ENCODE measurements at regions not wholly inside any gene's neighbourhood (a gene's known extent, or its start where the extent isn't known, plus 50 kb on each side); places are given as distances from the start of the nearest gene placed in this dataset.

- peaks cover 8% of the 10 kb centered on the region; the same call in 1 of the 2 replicates for H3K9me3 ChIP-seq (ENCODE audit: control insufficient read depth, insufficient read depth, low read length)
- ChIA-PET POLR2A (ENCODE audit: unreplicated experiment) (no interaction called here), CTCF (no interaction called here)
- H4K91ac ChIP-seq (ENCODE audit: insufficient read depth, low read depth, low read length), result no peak overlapping the region
- no peak overlapping the region for H2BK5ac ChIP-seq (ENCODE audit: low read depth, low read length, poor library complexity, severe bottlenecking)
- dilution Hi-C loops (cut with HindIII; ENCODE audit: low sequenced_read_pairs, unreplicated experiment) (no loop called here), in situ Hi-C loops (cut with MboI; ENCODE audit: low sequenced_read_pairs) (no loop called here), intact Hi-C loops (cut with micrococcal nuclease) (no loop called here)
- no peak overlapping the region for H2AK5ac ChIP-seq (ENCODE audit: low read depth, low read length)
- H3K56ac ChIP-seq (ENCODE audit: extremely low read depth, insufficient read depth, low read length), result no peak overlapping the region
- H2AK9ac ChIP-seq (replicated peaks; ENCODE audit: low read depth, low read length, poor library complexity), result no peak overlapping the region
- no peak for ATAC-seq (ENCODE audit: low read depth)
- no peak overlapping the region for H2BK20ac ChIP-seq (ENCODE audit: low read depth, low read length)
- DNase-seq, result no peak
- TF ChIP-seq NFE2L2 (IDR thresholded peaks at IDR 0.05; ENCODE audit: low read depth, low read length) (no peak), FOS (IDR thresholded peaks at IDR 0.05; ENCODE audit: low read depth, low read length) (no peak), RAD21 (IDR thresholded peaks at IDR 0.05; ENCODE audit: low read length) (no peak), USF2 (IDR thresholded peaks at IDR 0.05; ENCODE audit: low read depth, low read length) (no peak), CTCF (conservative IDR thresholded peaks at IDR 0.05; ENCODE audit: low read depth, low read length) (no peak), CEBPB (IDR thresholded peaks at IDR 0.05; ENCODE audit: low read depth, low read length) (no peak)
- H2AFZ ChIP-seq (replicated peaks; ENCODE audit: low read length, poor library complexity), result no peak overlapping the region
- no peak overlapping the region for H3K14ac ChIP-seq (replicated peaks; ENCODE audit: low read depth, low read length)
- no peak overlapping the region for H3K23ac ChIP-seq (ENCODE audit: low read depth, low read length)
- H3K27ac ChIP-seq (ENCODE audit: insufficient read depth, low read length), result no peak overlapping the region
- H2BK15ac ChIP-seq (ENCODE audit: low read depth, low read length), result no peak overlapping the region
- no peak overlapping the region for H4K5ac ChIP-seq (ENCODE audit: low read depth, low read length)
- H3K4me2 ChIP-seq (ENCODE audit: low read depth, low read length), result no peak overlapping the region
- no peaks in the 10 kb centered on the region for H3K79me1 ChIP-seq (ENCODE audit: low read depth in 1 of 2, low read length in 2 of 2)
- H3K4me3 ChIP-seq (ENCODE audit: insufficient read depth, low read depth, low read length), result no peak overlapping the region
- no TSS peak for BruUV-seq (replicated peaks)
- H3K18ac ChIP-seq (ENCODE audit: low read depth, low read length), result no peak overlapping the region
- no peaks in the 10 kb centered on the region for H3K9me1 ChIP-seq (ENCODE audit: insufficient read depth, low read length)
- no peak overlapping the region for H2BK120ac ChIP-seq (ENCODE audit: low read depth, low read length)
- WGBS, 2 experiments (ENCODE audit: extremely low coverage in 2 of 2, insufficient read length in 1 of 2), result 0% methylated on average over 1 of the region's 3 CpGs; no CpG with 5 or more reads in 1 of the 2 experiments
- no peaks in the 10 kb centered on the region for H3K4me1 ChIP-seq (ENCODE audit: control insufficient read depth, insufficient read depth, low read length)
- no peaks in the 10 kb centered on the region for H3K27me3 ChIP-seq (ENCODE audit: control insufficient read depth, insufficient read depth, low read length)
- H4K20me1 ChIP-seq (ENCODE audit: insufficient read depth, low read length), result no peaks in the 10 kb centered on the region
- no peak overlapping the region for H4K8ac ChIP-seq (ENCODE audit: low read depth in 2 of 2, low read length in 2 of 2)
- no peak overlapping the region for H3K4ac ChIP-seq (ENCODE audit: low read depth, low read length)
- H3K9ac ChIP-seq (ENCODE audit: low read depth, low read length), result no peak overlapping the region
- H3K36me3 ChIP-seq (ENCODE audit: control insufficient read depth, insufficient read depth, low read length), result no peaks in the 10 kb centered on the region
These were observed 821.6 kb downstream of the GRID1 start for GRCh38 chr10:85544956-85545355.
